Activated T-cell treated with anti-CD3 and anti-CD28 coated beads, Interleukin-2, amount 50 U/mL, for 24 hours (primary cell): ENCODE measurements at regions not wholly inside any gene's neighbourhood (a gene's known extent, or its start where the extent isn't known, plus 50 kb on each side); places are given as distances from the start of the nearest gene placed in this dataset.
A peak's percentile ranks its signal among the peaks of the same experiment; 100 is the strongest.

Experiments
- DNase-seq: peaks from one replicate; pipeline ENCODE4 v3.0.0-alpha.2; 2020
- H3K27ac Mint-ChIP-seq: 2 replicates; pipeline ENCODE4 v1.8.0; 2020; ENCODE audit warnings: mild to moderate bottlenecking, mixed read lengths
- H3K27me3 Mint-ChIP-seq: 2 replicates; pipeline ENCODE4 v1.8.0; 2020; ENCODE audit warnings: mixed read lengths
- H3K36me3 Mint-ChIP-seq: 2 replicates; pipeline ENCODE4 v1.8.0; 2020; ENCODE audit warnings: low read depth, mixed read lengths
- H3K4me1 Mint-ChIP-seq: 2 replicates; pipeline ENCODE4 v1.8.0; 2020; ENCODE audit warnings: low read depth, mixed read lengths
- H3K4me3 Mint-ChIP-seq: 2 replicates; pipeline ENCODE4 v1.8.0; 2020; ENCODE audit warnings: mild to moderate bottlenecking, moderate library complexity, mixed read lengths
- H3K9me3 Mint-ChIP-seq: 2 replicates; pipeline ENCODE4 v1.8.0; 2020; ENCODE audit warnings: mixed read lengths

DNA sequence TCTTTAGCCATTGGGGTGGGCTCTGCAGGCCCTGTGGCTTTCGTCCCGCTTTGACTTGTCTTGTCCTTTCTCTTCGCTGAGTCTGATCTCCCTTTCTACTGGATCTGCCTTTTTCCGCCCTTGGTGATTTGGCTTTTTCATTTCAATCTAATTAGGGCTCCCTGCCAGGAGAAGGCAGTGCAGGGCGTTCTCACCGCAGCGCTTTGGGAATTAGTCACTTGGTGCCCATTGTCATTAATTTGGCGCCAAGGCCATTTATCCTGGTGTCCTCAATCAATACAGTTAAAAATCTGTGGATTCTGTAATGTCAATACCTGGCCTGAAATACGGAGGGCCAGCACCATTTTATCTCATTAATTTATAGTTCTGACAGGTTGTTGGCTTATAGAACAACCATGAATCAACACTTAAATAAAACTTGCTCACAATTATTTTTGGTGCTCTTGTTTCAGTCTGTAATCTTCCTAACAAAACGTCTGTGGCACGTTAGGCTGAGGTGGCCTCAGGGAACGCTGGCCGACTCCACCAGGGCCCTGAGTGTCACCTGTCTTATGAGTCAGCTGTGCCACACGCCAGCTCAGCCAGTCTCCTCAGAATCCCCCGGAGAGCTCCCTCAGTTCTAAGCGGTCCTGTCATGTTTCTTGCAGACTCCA, 115.7 kb downstream of the BEGAIN start:
- peaks cover 7% of the 10 kb centered on the region for H3K36me3 Mint-ChIP-seq
- H3K27ac Mint-ChIP-seq: no peak overlapping the region
- no peak overlapping the region for H3K4me3 Mint-ChIP-seq
- no peaks in the 10 kb centered on the region for H3K27me3 Mint-ChIP-seq
- no peak for DNase-seq
- peaks cover 8% of the 10 kb centered on the region for H3K4me1 Mint-ChIP-seq
- no peaks in the 10 kb centered on the region for H3K9me3 Mint-ChIP-seq

DNA sequence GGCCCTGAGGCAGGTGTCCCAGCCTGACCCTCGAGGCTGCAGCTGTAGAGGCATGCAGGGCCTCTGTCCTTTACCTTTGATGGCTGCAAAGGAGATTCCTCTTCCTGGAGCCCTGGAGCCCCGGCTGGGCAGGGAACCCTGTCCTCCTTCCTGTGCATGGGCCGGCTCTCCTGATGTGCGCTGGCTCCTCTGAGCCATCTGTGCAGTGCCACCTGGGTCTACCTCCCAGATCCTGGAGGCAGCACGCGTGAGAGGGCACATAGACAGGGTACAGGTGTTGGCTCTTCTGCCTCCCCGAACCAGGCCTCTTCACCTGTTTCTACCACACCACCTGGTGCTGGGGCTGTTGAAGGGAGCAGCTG, 115.1 kb downstream of the BEGAIN start:
- Mint-ChIP-seq H3K36me3 (peaks cover 7% of the 10 kb centered on the region), H3K4me1 (peaks cover 8% of the 10 kb centered on the region), H3K27me3 (no peaks in the 10 kb centered on the region), H3K9me3 (no peaks in the 10 kb centered on the region), H3K4me3 (no peak overlapping the region), H3K27ac (no peak overlapping the region)
- no peak for DNase-seq

DNA sequence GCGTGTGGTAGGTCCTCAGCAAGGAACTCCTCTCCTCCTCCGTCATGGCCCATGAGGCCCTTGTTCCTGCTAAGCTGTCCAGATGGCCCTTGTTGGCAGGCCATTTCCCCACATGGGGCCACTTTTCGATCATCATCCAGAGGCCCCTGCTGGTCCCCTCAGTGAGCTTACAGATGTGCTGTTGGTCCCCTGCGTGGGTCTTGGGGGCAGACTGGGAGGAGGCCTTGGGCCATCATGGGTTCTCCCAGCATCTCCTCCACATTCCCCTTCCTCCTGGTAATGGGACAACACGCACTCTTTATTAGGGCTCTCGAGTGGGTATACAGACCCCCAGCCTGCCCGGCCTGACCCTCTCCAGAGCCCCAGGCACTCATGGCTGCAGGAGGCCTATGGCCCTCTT, 114.7 kb downstream of the BEGAIN start:
- H3K27me3 Mint-ChIP-seq: no peaks in the 10 kb centered on the region
- no peaks in the 10 kb centered on the region for H3K9me3 Mint-ChIP-seq
- H3K36me3 Mint-ChIP-seq: peaks cover 7% of the 10 kb centered on the region
- H3K27ac Mint-ChIP-seq: no peak overlapping the region
- DNase-seq: no peak
- peaks cover 8% of the 10 kb centered on the region for H3K4me1 Mint-ChIP-seq
- no peak overlapping the region for H3K4me3 Mint-ChIP-seq

DNA sequence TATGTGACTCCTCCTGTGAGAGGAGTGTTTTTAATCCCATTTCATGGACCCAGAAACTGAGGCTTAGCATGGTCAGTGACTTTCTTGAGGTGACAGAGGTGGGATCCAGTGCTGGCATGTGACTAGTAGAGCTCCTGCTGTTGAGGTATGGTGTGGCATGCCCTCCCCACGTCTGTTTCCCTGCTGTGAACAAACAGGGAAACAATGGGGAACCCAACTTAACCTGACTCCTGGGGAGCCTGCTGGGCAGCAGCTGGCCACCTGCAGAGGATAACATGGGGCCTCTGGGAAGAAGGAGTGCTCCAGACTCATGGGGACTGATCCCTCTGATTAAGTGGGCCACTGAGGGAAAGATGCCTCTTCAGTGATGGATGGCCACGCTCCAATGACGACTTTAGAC, 114.0 kb downstream of the BEGAIN start:
- DNase-seq: no peak
- Mint-ChIP-seq H3K27ac (no peak overlapping the region), H3K27me3 (no peaks in the 10 kb centered on the region), H3K4me1 (peaks cover 8% of the 10 kb centered on the region), H3K4me3 (no peak overlapping the region), H3K36me3 (peaks cover 7% of the 10 kb centered on the region), H3K9me3 (no peaks in the 10 kb centered on the region)

DNA sequence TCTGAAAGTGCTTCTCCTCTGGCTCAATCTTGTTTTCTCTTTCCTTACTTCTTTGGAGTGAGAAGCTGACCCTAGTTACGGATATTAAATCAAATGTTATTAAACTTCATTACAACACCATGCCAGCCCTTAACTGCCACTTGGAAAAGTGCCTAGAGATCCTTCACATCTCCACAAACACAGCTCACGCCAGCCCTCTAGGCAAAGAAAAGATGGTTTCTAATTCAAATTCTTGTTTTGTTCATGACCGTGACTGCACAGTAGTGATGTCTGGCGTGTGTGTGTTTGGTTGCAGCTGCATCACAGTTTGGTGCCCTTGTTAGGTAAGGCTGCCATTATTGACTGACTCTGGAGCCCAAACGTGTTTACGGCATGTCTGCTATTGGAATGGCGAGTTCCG, 113.0 kb downstream of the BEGAIN start:
- Mint-ChIP-seq H3K4me3 (no peak overlapping the region), H3K27ac (no peak overlapping the region), H3K9me3 (no peaks in the 10 kb centered on the region), H3K36me3 (peaks cover 4% of the 10 kb centered on the region), H3K27me3 (no peaks in the 10 kb centered on the region), H3K4me1 (peaks cover 8% of the 10 kb centered on the region)
- no peak for DNase-seq

DNA sequence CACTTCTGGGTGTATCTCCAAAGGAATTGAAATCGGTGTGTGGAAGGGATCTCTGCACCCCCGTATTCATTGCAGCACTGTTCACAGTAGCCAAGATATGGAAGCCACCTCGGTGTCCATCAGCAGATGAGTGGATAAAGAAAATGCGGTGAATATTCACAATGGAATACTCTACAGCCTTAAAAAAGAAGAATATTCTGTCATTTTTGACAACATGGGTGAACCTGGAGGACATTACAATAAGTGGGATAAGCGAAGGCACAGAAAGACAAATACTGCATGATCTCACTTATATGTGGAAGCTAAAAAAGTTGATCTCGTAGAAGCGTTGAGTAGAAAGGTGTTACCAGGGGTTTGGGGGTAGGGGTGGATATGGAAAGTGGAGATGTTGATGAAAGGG, 111.9 kb downstream of the BEGAIN start:
- no peaks in the 10 kb centered on the region for H3K36me3 Mint-ChIP-seq
- H3K27ac Mint-ChIP-seq: no peak overlapping the region
- H3K27me3 Mint-ChIP-seq: no peaks in the 10 kb centered on the region
- peaks cover 2% of the 10 kb centered on the region for H3K4me1 Mint-ChIP-seq
- H3K9me3 Mint-ChIP-seq: no peaks in the 10 kb centered on the region
- no peak overlapping the region for H3K4me3 Mint-ChIP-seq
- no peak for DNase-seq

DNA sequence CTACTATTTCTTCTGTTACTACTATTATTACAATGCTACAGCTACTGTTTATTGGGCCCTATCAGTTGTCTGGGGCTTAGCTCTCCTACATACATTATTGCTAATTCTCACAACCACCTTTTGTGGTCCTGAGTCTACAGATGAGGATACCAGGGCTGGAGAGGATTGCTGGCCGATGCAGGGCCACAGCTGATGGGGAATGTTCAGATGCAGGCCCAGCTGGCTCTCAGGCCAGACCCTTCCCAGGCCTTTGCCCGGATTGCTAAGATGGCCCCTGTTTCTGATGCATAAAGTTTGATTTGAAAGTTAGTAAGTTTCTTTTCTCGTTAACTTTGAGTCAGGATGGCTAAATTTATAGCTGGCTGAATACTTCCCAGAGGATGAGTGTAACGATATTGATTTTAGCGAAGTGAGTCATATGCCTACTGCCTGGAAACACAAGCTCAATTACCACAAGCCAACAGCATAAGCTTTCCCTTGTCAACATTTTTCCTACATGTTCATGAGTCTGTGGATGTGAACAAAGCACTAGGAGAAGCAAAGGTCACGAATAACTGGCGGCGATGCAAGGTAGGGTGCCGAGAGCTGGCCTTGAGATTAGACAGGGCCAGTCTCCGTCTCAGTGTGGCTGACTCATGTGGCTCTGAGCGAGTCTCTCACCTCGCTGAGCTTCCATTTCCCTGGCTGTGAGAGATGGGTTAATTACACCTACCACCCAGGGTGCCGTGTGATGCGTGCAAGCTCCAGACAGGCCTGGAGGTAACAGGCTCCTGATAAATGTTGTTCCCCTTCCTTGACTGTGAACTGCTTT, 111.0 kb downstream of the BEGAIN start:
- no peaks in the 10 kb centered on the region for H3K27me3 Mint-ChIP-seq
- H3K36me3 Mint-ChIP-seq: no peaks in the 10 kb centered on the region
- no peaks in the 10 kb centered on the region for H3K4me1 Mint-ChIP-seq
- no peak overlapping the region for H3K4me3 Mint-ChIP-seq
- no peaks in the 10 kb centered on the region for H3K9me3 Mint-ChIP-seq
- no peak for DNase-seq
- no peak overlapping the region for H3K27ac Mint-ChIP-seq

DNA sequence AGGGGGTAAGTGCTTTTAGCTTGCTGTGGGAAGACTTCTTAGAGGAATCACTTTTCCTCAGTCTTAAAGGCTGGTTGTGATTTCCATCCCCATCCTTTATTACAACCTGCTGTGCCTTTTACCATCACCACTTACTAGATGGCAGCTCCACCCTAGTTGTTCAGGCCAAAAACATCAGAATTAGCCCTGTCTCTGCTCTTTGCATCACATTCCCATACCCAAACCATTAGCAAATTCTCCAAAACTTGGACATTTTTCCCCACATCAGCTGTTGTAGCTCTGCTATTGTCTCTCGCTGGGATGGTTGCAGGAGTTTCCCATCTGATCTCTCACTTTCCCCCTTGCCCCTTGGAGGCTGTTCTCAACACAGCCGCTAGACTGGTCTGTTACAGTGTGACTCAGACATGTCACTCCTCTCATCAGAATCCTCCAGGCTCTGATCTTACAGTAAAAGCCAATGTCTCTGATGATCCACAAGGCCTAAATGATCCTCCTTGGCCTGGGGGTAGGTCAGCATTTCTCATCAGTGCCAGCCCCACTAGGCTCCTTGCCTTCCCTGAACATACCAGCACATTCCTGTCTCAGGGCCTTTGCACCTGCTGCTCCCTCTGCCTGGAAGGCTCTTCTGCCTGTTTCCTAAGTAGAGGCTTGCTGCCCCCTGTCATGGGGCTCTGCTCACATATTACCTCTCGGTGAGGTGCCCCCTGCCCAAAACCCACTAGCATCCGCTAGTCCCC, 102.5 kb downstream of the BEGAIN start:
- no peak overlapping the region for H3K4me3 Mint-ChIP-seq
- DNase-seq: no peak
- H3K27ac Mint-ChIP-seq: no peak overlapping the region
- H3K27me3 Mint-ChIP-seq: no peaks in the 10 kb centered on the region
- H3K36me3 Mint-ChIP-seq: peaks cover 20% of the 10 kb centered on the region
- no peaks in the 10 kb centered on the region for H3K9me3 Mint-ChIP-seq
- peaks cover 25% of the 10 kb centered on the region for H3K4me1 Mint-ChIP-seq

DNA sequence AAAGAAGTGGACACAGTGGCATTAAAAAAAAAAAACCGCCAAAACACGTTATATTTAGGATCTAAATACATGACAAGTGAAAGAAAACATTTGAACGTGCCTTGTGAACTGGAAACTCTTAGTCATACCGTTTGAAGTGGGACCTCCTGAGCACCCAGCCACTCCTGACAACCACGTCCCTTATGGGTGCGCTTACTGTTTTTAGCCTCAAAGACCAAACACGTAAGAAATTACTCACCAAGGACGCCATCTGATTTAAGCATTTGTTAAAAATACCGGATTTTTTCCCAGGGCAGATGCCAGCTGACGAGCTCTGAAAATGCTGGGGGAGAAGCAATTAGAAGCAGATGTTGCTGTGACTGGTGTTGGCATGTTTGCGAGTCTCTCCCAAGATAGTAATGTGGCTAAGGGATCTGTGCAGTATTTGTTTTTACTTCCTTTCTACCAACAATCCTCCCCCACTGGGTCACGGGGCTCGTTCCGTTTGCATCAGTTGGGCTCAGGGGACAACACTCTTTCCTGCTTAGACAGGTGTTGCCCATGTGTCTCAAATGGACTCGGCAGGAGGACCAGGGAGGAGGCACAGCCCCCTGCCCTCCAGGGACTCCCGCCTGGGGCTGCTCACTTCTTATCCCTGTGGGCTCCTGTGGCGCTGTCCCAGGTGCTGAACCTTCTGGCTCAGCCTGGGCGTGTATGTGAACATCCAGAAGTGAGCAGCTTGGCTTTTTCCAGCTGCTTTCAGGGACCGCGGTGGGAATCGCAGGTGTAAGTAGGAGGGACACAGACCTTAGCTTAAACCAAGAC, 101.0 kb downstream of the BEGAIN start:
- no peaks in the 10 kb centered on the region for H3K9me3 Mint-ChIP-seq
- peaks cover 20% of the 10 kb centered on the region for H3K36me3 Mint-ChIP-seq
- no peak overlapping the region for H3K27ac Mint-ChIP-seq
- DNase-seq: peak; percentile 63
- no peaks in the 10 kb centered on the region for H3K27me3 Mint-ChIP-seq
- peaks cover 25% of the 10 kb centered on the region for H3K4me1 Mint-ChIP-seq
- H3K4me3 Mint-ChIP-seq: no peak overlapping the region
